SK-N-SH treated with all-trans-retinoic acid at 6 μM for 48 hours (cell line): ENCODE measurements at regions not wholly inside any gene's neighbourhood (a gene's known extent, or its start where the extent isn't known, plus 50 kb on each side); places are given as distances from the start of the nearest gene placed in this dataset.
"Not testable (repeated sequence)": the region's sequence is repeated elsewhere in the genome, so short reads cannot be mapped to it uniquely, and the experiment has no call there.

Source experiments
- ARNTL ChIP-seq: fragments of 450-650 bp; formaldehyde crosslinking; IDR thresholded peaks from 2 replicates; pipeline ENCODE4 v1.5.0; 2020; ENCODE audit warnings: low read depth, mild to moderate bottlenecking, moderate library complexity, borderline replicate concordance
- ESRRG ChIP-seq: fragments of 250-450 bp; sonication (Bioruptor Pico); IDR thresholded peaks from 2 replicates; pipeline ENCODE4 v1.6.1; 2021; ENCODE audit warnings: mild to moderate bottlenecking
- GLIS3 ChIP-seq: fragments of 250-450 bp; sonication (Bioruptor Pico); IDR thresholded peaks from 2 replicates; pipeline ENCODE4 v1.5.0; 2020; ENCODE audit warnings: mild to moderate bottlenecking, moderate library complexity
- OSR1 ChIP-seq: fragments of 250-450 bp; sonication (Bioruptor Pico); IDR thresholded peaks from 2 replicates; pipeline ENCODE4 v1.8.0; 2022; ENCODE audit warnings: moderate library complexity, mild to moderate bottlenecking, inconsistent platforms
- SNAI2 ChIP-seq: fragments of 250-450 bp; sonication (Bioruptor Pico); IDR thresholded peaks from 2 replicates; pipeline ENCODE4 v1.5.0; 2020; ENCODE audit warnings: mild to moderate bottlenecking, moderate library complexity
- ZFP3 ChIP-seq: fragments of 250-450 bp; sonication (Bioruptor Pico); IDR thresholded peaks from 2 replicates; pipeline ENCODE4 v1.5.0; 2020; ENCODE audit warnings: mild to moderate bottlenecking, moderate library complexity
- ZFP30 ChIP-seq: fragments of 450-650 bp; formaldehyde crosslinking; IDR thresholded peaks from 2 replicates; pipeline ENCODE4 v1.5.0; 2022; ENCODE audit warnings: mild to moderate bottlenecking, moderate library complexity
- ZNF565 ChIP-seq: fragments of 450-650 bp; formaldehyde crosslinking; conservative IDR thresholded peaks from 2 replicates; pipeline ENCODE4 v1.5.0; 2020; ENCODE audit warnings: low read depth, mild to moderate bottlenecking, moderate library complexity
- TF ChIP-seq, protein P1 (sequence below): fragments of 250-450 bp; sonication (Bioruptor Pico); IDR thresholded peaks from 2 replicates; pipeline ENCODE4 v1.5.0; 2020; ENCODE audit warnings: mild to moderate bottlenecking, moderate library complexity
- TF ChIP-seq, protein P2 (sequence below): fragments of 250-450 bp; sonication (Bioruptor Pico); IDR thresholded peaks from 2 replicates; pipeline ENCODE4 v1.8.0; 2020; ENCODE audit warnings: mild to moderate bottlenecking, moderate library complexity, borderline replicate concordance
- TF ChIP-seq, protein P3 (sequence below): fragments of 250-450 bp; sonication (Bioruptor Pico); IDR thresholded peaks from 2 replicates; pipeline ENCODE4 v1.5.1; 2021; ENCODE audit warnings: mild to moderate bottlenecking, moderate library complexity
- TF ChIP-seq, protein P4 (sequence below): fragments of 250-450 bp; sonication (Bioruptor Pico); IDR thresholded peaks from 2 replicates; pipeline ENCODE4 v1.5.1; 2020; ENCODE audit warnings: low read depth, mild to moderate bottlenecking, moderate library complexity

DNA sequence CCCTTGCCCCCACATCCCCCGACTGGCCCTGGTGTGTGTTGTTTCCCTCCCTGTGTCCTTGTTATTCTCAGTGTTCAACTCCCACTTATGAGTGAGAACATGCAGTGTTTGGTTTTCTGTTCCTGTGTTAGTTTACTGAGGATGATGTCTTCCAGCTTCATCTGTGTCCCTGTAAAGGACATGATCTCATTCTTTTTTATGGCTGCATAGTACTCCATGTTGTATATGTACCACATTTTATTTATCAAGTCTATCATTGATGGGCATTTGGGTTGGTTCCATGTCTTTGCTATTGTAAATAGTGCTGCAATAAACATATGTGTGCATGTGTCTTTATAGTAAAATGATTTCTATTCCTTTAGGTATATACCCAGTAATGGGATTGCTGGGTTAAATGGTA is 147.2 kb downstream of the CYB561 start:
- not testable (repeated sequence) for TF ChIP-seq ARNTL, SNAI2, GLIS3, ZNF565, ZFP30, ZFP3, ESRRG, OSR1 (CRISPR knock-in tag)
- TF ChIP-seq, protein P1, sequence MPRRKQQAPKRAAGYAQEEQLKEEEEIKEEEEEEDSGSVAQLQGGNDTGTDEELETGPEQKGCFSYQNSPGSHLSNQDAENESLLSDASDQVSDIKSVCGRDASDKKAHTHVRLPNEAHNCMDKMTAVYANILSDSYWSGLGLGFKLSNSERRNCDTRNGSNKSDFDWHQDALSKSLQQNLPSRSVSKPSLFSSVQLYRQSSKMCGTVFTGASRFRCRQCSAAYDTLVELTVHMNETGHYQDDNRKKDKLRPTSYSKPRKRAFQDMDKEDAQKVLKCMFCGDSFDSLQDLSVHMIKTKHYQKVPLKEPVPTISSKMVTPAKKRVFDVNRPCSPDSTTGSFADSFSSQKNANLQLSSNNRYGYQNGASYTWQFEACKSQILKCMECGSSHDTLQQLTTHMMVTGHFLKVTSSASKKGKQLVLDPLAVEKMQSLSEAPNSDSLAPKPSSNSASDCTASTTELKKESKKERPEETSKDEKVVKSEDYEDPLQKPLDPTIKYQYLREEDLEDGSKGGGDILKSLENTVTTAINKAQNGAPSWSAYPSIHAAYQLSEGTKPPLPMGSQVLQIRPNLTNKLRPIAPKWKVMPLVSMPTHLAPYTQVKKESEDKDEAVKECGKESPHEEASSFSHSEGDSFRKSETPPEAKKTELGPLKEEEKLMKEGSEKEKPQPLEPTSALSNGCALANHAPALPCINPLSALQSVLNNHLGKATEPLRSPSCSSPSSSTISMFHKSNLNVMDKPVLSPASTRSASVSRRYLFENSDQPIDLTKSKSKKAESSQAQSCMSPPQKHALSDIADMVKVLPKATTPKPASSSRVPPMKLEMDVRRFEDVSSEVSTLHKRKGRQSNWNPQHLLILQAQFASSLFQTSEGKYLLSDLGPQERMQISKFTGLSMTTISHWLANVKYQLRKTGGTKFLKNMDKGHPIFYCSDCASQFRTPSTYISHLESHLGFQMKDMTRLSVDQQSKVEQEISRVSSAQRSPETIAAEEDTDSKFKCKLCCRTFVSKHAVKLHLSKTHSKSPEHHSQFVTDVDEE (CRISPR knock-in tag) = not testable (repeated sequence)
- TF ChIP-seq, protein P2, sequence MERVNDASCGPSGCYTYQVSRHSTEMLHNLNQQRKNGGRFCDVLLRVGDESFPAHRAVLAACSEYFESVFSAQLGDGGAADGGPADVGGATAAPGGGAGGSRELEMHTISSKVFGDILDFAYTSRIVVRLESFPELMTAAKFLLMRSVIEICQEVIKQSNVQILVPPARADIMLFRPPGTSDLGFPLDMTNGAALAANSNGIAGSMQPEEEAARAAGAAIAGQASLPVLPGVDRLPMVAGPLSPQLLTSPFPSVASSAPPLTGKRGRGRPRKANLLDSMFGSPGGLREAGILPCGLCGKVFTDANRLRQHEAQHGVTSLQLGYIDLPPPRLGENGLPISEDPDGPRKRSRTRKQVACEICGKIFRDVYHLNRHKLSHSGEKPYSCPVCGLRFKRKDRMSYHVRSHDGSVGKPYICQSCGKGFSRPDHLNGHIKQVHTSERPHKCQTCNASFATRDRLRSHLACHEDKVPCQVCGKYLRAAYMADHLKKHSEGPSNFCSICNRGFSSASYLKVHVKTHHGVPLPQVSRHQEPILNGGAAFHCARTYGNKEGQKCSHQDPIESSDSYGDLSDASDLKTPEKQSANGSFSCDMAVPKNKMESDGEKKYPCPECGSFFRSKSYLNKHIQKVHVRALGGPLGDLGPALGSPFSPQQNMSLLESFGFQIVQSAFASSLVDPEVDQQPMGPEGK = not testable (repeated sequence)
- TF ChIP-seq, protein P3, sequence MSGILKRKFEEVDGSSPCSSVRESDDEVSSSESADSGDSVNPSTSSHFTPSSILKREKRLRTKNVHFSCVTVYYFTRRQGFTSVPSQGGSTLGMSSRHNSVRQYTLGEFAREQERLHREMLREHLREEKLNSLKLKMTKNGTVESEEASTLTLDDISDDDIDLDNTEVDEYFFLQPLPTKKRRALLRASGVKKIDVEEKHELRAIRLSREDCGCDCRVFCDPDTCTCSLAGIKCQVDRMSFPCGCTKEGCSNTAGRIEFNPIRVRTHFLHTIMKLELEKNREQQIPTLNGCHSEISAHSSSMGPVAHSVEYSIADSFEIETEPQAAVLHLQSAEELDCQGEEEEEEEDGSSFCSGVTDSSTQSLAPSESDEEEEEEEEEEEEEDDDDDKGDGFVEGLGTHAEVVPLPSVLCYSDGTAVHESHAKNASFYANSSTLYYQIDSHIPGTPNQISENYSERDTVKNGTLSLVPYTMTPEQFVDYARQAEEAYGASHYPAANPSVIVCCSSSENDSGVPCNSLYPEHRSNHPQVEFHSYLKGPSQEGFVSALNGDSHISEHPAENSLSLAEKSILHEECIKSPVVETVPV (CRISPR knock-in tag) = not testable (repeated sequence)
- TF ChIP-seq, protein P4, sequence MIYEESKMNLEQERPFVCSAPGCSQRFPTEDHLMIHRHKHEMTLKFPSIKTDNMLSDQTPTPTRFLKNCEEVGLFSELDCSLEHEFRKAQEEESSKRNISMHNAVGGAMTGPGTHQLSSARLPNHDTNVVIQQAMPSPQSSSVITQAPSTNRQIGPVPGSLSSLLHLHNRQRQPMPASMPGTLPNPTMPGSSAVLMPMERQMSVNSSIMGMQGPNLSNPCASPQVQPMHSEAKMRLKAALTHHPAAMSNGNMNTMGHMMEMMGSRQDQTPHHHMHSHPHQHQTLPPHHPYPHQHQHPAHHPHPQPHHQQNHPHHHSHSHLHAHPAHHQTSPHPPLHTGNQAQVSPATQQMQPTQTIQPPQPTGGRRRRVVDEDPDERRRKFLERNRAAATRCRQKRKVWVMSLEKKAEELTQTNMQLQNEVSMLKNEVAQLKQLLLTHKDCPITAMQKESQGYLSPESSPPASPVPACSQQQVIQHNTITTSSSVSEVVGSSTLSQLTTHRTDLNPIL (CRISPR knock-in tag) = not testable (repeated sequence)
